A673 (cell line): ENCODE measurements at regions not wholly inside any gene's neighbourhood (a gene's known extent, or its start where the extent isn't known, plus 50 kb on each side); places are given as distances from the start of the nearest gene placed in this dataset.

ENCODE experiments used
- BruUV-seq: library from RNA; stranded (reverse); fragments of 400-500 nt; replicated peaks from 2 replicates; lab custom pipeline; 2021; lab: Mats Ljungman, UMichigan
- CTCF ChIA-PET: fragments of 300-600 bp; sonication (Branson Sonifier 250); formaldehyde crosslinking; loops from one replicate; lab custom pipeline; 2022; ENCODE audit warnings: antibody characterized with exemption; lab: Charles Lee
- POLR2A ChIA-PET: fragments of 300-600 bp; sonication (Branson Sonifier 250); formaldehyde crosslinking; loops from one replicate; lab custom pipeline; 2022; ENCODE audit warnings: antibody characterized with exemption; ENCODE audit not compliant: low non-redundant PET; lab: Charles Lee
- DNase-seq: peaks from one replicate; pipeline ENCODE4 v3.0.0-alpha.2; 2015; ENCODE audit warnings: low spot score
- H3K27ac ChIP-seq: fragments of 200-600 bp; sonication (generic); 2 replicates; pipeline ENCODE4 v1.5.1; 2016; ENCODE audit warnings: mixed run types, low read depth, mild to moderate bottlenecking, mixed read lengths, antibody characterized with exemption, low read length; ENCODE audit not compliant: poor library complexity, severe bottlenecking
- H3K27me3 ChIP-seq: fragments of 200-600 bp; sonication (generic); replicated peaks from 2 replicates; pipeline ENCODE4 v1.6.1; 2017; ENCODE audit warnings: mixed run types, low read depth, mild to moderate bottlenecking, mixed read lengths, antibody characterized with exemption, low read length; ENCODE audit not compliant: insufficient read depth, poor library complexity
- H3K36me3 ChIP-seq: fragments of 200-600 bp; sonication (generic); 2 replicates; pipeline ENCODE4 v1.6.1; 2016; ENCODE audit warnings: mixed run types, mild to moderate bottlenecking, mixed read lengths, antibody characterized with exemption, low read length; ENCODE audit not compliant: insufficient read depth, poor library complexity, severe bottlenecking
- H3K4me1 ChIP-seq: fragments of 200-600 bp; sonication (generic); 2 replicates; pipeline ENCODE4 v1.6.1; 2017; ENCODE audit warnings: mixed run types, mild to moderate bottlenecking, mixed read lengths, antibody characterized with exemption, low read length; ENCODE audit not compliant: insufficient read depth, poor library complexity, severe bottlenecking
- H3K4me3 ChIP-seq: fragments of 200-600 bp; sonication (generic); 2 replicates; pipeline ENCODE4 v1.5.1; 2016; ENCODE audit warnings: low read depth, mixed run types, mild to moderate bottlenecking, mixed read lengths, low read length; ENCODE audit not compliant: poor library complexity, severe bottlenecking
- H3K9me3 ChIP-seq: fragments of 200-600 bp; sonication (generic); 2 replicates; pipeline ENCODE4 v1.6.1; 2016; ENCODE audit warnings: mixed run types, low read depth, mild to moderate bottlenecking, mixed read lengths, antibody characterized with exemption, low read length; ENCODE audit not compliant: poor library complexity, severe bottlenecking
- EZH2 ChIP-seq: fragments of 200-600 bp; sonication (generic); IDR thresholded peaks from 2 replicates; pipeline ENCODE4 v1.6.1; 2017; ENCODE audit warnings: borderline replicate concordance, low read depth, mild to moderate bottlenecking, mixed read lengths, antibody characterized with exemption, low read length; ENCODE audit not compliant: poor library complexity, severe bottlenecking
- intact Hi-C: fragments of 100-400 bp; cut with micrococcal nuclease; formaldehyde crosslinking; loops from one replicate; pipeline ENCODE4 v1.10.0; 2022; ENCODE audit not compliant: unreplicated experiment
- TF ChIP-seq, protein P1 (sequence below): fragments of 300-800, 200-600 bp; sonication (generic); conservative IDR thresholded peaks from 2 replicates; pipeline ENCODE4 v1.5.1; 2017; ENCODE audit warnings: low read depth, mild to moderate bottlenecking, antibody characterized with exemption, low read length, moderate library complexity, mixed read lengths

DNA sequence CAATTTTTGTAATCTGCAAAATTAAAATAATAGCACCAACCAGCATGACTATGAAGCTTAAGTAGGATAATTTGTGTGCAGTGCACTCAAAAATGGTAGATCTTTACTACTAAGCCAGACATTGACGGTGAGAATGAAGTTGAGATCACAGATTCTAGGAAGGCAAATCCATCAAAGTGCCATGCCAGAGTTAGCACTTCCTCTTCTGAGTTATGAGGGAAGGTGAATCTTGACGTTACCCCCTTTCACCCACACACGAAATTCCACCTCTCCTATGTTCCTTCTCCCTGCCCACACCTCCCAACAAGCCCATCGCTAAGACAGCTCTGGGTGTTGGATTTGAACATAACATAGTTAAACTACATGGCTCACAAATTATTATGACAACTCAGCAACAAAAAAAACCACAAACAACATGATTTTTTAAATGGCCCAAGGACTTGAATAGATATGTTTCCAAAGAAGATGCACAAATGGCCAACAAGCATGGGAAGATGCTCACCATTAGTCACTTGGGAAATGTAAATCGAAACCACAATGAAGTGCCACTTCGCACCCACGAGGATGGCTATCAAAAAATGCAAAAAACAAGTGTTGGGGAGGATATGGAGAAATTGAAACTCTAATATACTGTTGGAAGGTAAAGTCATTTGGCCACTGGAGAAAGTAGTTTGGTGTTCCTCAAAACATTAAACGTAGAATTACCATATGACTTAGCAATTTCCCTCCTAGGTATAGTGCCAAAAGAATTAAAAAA, 119.3 kb upstream of the RAP1B start:
- Histone ChIP-seq H3K27ac (no peak overlapping the region), H3K36me3 (no peaks in the 10 kb centered on the region), H3K4me1 (no peaks in the 10 kb centered on the region), H3K4me3 (no peak overlapping the region), H3K27me3 (peaks cover 3% of the 10 kb centered on the region), H3K9me3 (no peaks in the 10 kb centered on the region)
- intact Hi-C loops: no loop called here
- no TSS peak for BruUV-seq
- CTCF ChIA-PET: no interaction called here
- no peak for TF ChIP-seq EZH2
- TF ChIP-seq, protein P1, sequence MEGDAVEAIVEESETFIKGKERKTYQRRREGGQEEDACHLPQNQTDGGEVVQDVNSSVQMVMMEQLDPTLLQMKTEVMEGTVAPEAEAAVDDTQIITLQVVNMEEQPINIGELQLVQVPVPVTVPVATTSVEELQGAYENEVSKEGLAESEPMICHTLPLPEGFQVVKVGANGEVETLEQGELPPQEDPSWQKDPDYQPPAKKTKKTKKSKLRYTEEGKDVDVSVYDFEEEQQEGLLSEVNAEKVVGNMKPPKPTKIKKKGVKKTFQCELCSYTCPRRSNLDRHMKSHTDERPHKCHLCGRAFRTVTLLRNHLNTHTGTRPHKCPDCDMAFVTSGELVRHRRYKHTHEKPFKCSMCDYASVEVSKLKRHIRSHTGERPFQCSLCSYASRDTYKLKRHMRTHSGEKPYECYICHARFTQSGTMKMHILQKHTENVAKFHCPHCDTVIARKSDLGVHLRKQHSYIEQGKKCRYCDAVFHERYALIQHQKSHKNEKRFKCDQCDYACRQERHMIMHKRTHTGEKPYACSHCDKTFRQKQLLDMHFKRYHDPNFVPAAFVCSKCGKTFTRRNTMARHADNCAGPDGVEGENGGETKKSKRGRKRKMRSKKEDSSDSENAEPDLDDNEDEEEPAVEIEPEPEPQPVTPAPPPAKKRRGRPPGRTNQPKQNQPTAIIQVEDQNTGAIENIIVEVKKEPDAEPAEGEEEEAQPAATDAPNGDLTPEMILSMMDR: no peak
- POLR2A ChIA-PET: no interaction called here
- no peak for DNase-seq

- BruUV-seq: no TSS peak
- no peak for DNase-seq
- no peak overlapping the region for H3K4me3 ChIP-seq
- no peaks in the 10 kb centered on the region for H3K9me3 ChIP-seq
- H3K27me3 ChIP-seq: no peaks in the 10 kb centered on the region
- H3K36me3 ChIP-seq: no peaks in the 10 kb centered on the region
- no peak overlapping the region for H3K27ac ChIP-seq
- no peaks in the 10 kb centered on the region for H3K4me1 ChIP-seq
- intact Hi-C loops: no loop called here
- TF ChIP-seq EZH2: no peak
- TF ChIP-seq, protein P1: no peak
- CTCF ChIA-PET: no interaction called here
- POLR2A ChIA-PET: no interaction called here
Measured at GRCh38 chr12:68495336-68496070, 115.2 kb upstream of the RAP1B start.

GRCh38 chr12:68497107-68497506, 113.6 kb upstream of the RAP1B start:
- H3K27me3 ChIP-seq: no peaks in the 10 kb centered on the region
- DNase-seq: no peak
- TF ChIP-seq EZH2: no peak
- TF ChIP-seq, protein P1: no peak
- no peaks in the 10 kb centered on the region for H3K9me3 ChIP-seq
- BruUV-seq: no TSS peak
- POLR2A ChIA-PET: no interaction called here
- CTCF ChIA-PET: no interaction called here
- no peaks in the 10 kb centered on the region for H3K4me1 ChIP-seq
- intact Hi-C loops: no loop called here
- no peaks in the 10 kb centered on the region for H3K36me3 ChIP-seq
- H3K4me3 ChIP-seq: no peak overlapping the region
- H3K27ac ChIP-seq: no peak overlapping the region
